ENCODE measurements at regions not wholly inside any gene's neighbourhood (a gene's known extent, or its start where the extent isn't known, plus 50 kb on each side); places are given as distances from the start of the nearest gene placed in this dataset.

GRCh38 chr22:48803948-48804810 lies 1023.5 kb downstream of the BRD1 start:
- no peak for DNase-seq

GRCh38 chr22:48803171-48803947 lies 1024.3 kb downstream of the BRD1 start:
- no peak for DNase-seq

DNA sequence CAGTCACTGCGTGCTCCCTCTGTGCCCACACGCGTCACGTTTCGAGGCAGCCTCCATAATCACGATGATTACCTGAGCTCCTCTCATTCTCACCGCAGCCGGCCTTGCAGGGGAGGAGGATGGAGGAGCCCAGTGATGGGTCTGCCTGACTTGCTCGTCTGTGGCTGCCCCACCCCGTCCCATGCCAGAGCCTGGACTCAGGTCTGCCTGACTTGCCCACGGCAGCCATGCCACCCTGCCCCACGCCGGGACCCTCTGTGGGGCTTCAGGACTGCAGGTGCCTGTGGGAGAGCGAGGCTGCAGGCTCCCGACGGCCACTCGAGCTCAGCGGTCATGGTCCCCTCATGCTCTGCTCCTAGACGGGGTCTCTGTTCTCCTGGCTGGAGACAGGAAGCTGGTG lies 1025.1 kb downstream of the BRD1 start:
- no peak for DNase-seq

DNA sequence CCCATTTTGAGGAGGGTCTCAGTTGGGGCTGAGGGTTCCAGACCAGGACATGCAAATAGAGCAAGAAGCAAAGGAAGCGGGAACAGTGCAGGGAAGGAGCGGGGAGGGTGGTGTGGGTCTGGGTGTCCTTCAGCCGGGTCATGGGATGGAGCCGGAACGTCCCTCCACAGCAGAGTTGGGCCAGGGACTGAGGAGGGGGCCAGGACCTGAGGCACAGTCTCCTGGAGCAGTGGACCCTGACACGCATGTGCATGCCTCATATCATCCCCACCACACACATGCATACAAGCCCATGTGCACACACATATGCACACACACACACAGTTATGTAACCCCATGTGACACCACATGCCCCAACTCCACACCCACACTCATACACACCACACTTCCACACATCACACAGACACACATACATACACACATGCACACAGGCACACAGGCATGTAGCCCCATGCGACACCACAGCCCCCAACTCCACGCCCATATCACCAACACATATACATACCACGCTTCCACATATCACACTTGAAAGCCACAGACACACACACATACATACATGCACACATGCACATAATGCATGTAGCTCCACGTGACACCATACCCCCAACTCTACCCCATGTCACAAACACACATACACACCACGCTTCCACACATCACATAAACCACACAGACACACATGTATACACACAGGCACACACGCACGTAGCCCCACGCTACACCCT lies 1026.6 kb downstream of the BRD1 start:
- DNase-seq: no peak

- DNase-seq: no peak
Measured at GRCh38 chr22:48800036-48800885, 1027.4 kb downstream of the BRD1 start.

DNA sequence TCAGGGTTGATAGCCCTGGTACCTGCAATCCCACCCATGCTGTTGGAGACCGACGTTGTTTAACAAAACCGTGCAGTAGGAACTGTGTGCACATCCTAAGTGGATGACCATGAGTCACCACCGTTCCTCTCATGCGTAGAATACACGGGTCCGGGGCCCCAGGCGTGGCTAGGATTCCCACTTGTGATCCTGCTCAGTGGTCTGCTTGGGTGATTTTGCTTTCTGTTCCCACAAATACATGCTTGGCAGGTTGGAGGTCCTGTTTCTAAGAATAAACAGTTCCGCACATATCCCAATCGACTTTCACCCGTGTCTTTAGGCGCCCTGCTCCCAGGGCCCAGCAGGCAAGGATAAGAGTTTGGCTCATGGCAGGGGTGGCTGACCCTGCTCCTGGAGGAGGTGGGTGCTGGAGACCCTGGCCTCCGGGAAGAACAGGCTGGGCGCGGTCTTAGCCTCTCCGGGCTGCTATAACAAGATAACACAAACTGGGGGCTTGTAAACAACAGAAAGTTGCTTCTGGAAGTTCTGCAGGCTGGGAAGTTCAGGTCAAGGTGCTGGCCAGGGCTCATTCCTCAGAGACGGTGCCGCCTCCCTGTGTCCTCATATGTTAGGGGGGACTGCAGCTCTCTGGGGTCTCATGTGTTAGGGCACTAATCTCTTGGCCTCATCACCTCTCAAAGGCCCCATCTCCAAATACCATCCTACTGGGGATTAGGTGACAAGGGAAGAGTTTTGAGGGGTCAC lies 1028.3 kb downstream of the BRD1 start:
- no peak for DNase-seq

GRCh38 chr22:48798281-48799226 lies 1029.1 kb downstream of the BRD1 start:
- DNase-seq: no peak

- DNase-seq: no peak
Measured at GRCh38 chr22:48797731-48798130, 1029.9 kb downstream of the BRD1 start.

GRCh38 chr22:48796310-48797015 lies 1031.2 kb downstream of the BRD1 start:
- no peak for DNase-seq

DNA sequence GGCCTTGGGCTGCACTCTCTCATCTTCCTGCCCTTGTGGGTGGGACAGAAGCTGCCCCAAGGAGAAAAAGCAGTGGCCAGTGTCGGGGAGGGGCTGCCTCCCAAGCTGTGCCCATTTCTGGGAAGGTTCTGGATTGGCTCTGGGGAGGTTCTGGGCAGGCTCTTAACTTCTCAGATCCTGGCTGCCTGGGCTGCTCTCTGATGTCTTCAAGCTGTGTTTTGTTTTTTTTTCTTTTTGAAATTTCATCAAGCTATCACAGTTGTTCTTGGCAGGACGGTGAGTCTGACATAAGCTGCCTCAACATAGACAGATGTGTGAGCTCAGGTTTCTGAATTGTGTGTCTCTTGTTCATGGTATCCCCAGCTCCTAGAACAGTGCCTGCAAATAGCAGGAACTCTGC lies 1032.0 kb downstream of the BRD1 start:
- DNase-seq: no peak

- DNase-seq: no peak
Measured at GRCh38 chr22:48794906-48795305, 1032.8 kb downstream of the BRD1 start.

GRCh38 chr22:48793949-48794348 lies 1033.7 kb downstream of the BRD1 start:
- DNase-seq: no peak

GRCh38 chr22:48786679-48786996 lies 1041.0 kb downstream of the BRD1 start:
- no peak for DNase-seq

DNA sequence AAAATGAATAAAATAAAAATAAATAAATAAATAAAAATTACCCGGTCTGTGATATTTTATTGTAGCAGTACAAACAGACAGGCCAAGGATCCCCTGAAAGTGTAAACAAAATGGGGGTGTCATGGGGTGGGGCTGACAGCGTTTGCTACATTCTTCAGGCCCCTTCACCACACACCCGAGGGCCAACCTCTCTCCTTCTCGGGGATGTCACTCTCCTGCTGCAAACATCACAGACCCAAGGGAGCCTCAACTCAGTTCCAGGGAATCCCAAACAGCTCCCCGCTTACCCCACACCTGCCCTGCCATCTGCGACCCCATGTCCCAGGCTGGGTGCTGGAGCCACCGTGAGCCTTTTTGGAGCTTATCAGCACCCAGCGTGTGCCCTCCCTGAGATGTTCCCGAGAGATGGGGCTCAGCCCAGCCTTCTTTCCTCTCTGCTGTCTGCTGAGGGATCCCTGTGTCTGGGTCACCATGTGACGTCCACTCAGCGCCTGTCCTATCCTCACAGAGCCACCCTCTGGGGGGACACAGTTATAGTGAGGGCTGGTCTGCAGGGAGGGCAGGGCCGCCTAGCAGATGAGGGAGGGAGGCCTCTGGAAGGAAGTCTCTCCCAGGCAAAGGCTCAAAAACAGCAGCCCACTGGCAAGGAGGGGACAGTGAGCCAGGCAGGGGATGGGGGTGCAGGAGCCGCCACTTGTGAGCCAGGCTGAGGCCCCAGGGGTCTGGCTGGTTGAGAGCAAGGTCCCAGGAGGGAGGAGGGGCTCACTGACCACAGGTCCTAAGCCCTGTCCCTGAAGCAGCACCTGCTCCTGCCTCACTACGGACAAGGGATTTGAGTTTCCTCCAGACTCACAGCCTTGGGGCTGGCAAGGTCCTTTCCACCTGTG lies 1041.6 kb downstream of the BRD1 start:
- DNase-seq: no peak

DNA sequence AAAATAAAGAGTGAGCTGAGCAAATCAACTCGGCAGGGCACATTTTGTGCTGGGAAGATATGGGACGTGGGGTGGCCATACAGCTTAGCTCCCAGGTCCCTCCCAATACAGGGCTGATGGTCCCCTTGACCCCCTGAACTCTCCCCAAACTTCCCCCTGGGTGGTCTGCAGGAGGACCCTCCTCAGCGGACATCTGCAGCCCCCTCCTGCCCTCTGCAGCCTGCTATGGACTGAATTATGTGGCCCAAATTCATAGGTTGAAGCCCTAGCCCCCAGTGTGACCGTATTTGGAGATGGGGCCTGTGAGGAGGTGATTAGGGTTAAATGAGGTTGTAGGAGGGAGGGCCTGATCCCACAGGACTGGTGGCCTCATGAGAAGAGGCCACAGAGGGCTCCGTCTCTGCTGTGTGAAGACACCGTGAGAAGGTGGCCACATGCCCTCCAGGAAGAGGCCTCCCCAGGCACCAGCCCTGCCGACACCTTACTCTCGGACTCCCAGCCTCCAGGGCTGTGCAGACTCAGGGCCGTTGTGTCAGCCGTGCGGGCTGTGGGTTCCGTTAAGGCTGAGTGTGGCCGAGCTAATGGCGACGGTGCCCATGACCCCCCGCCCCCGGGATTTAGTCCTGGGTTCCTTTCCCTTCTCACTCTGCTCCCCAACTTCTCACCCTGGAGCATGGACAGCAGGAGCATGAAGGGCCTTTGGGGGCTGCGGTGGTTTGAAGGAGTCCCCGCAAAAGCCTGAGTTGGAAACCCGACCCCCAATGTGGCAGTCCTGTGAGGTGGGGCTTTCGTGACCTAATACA lies 1042.8 kb downstream of the BRD1 start:
- no peak for DNase-seq

DNA sequence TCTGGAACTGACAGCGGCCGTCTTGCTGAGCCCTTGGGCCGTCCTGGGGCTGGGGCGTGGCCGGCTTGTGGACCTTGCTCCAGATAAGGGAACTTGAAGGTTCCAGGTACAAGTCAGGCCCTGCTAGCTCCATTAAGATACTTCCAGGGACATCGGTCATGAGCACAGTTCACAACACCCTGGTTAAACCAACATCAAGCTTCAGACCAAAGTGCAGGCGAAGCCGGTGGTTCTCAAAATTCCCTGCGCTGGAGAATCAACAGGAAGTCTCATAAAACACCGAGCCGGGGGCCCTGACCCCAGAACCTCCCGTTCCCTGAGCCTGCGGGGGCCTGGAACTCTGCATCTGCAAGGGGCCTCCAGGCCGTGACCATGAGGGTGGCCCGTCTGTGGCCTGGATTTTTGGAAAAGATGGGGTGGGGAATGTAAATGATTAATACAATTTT lies 1043.8 kb downstream of the BRD1 start:
- DNase-seq: no peak

DNA sequence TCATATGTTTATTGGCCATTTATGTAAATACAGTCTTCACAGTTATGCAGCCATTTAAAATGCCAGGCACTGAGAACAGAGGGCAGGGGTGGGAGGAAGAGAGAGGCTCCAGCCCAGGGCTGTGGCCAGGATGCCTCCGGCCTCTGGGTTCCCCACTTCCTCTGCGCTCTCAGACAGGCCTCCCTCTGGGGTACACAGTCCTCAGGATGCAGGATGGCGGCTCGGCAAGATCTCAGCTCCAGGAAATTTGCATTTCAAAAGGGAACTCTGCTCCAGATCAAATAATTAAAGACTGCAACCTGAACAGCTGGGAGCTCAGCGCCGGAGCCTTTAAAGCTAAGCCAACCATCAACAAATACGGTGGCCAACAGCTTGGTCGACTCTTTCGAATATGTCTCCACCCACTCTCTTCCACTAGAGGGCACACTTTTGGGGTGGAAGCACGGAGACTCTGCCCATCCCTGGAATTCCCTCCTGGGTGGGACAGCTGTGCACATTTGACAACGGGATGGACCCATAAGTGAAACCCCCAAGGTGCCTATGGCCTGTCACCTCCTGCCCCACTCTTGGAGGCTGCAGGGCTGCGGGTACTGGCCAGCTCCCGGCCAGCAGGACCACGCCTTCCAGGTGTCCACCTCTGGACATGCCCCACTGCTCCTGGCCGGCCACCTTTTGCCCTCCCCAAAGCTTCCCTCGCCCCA lies 1044.7 kb downstream of the BRD1 start:
- no peak for DNase-seq

Measured in inflammatory macrophage treated with lipopolysaccharide for 4 hours (primary cell).